Lower leg skin (tissue), 4 donors: ENCODE measurements at regions not wholly inside any gene's neighbourhood (a gene's known extent, or its start where the extent isn't known, plus 50 kb on each side); places are given as distances from the start of the nearest gene placed in this dataset.
"Not testable (repeated sequence)": the region's sequence is repeated elsewhere in the genome, so short reads cannot be mapped to it uniquely, and the experiment has no call there.

Experiments used
- DNase-seq, 2 donors: peaks; one replicate each; pipeline ENCODE4 v3.0.0-alpha.2; 2019; ENCODE audit warnings: low spot score in 2 of 2
- H3K4me3 ChIP-seq: fragments of 200-600 bp; sonication (generic); 2 replicates; pipeline ENCODE4 v1.5.1; 2017; ENCODE audit warnings: mild to moderate bottlenecking, low read depth; ENCODE audit not compliant: poor library complexity, severe bottlenecking
- POLR2A ChIP-seq, 2 donors: fragments of 450-650 bp; IDR thresholded peaks; one replicate each; pipeline ENCODE4 v1.6.1; 2016 to 2017; ENCODE audit warnings: antibody characterized with exemption in 2 of 2, mild to moderate bottlenecking in 1 of 2, moderate library complexity in 1 of 2
- WGBS, 2 donors: methylation state at CpG; one replicate each; pipeline ENCODE4 v1.1.5; 2018; 5-methylcytosine and 5-hydroxymethylcytosine counted together
- intact Hi-C: fragments of 100-400 bp; cut with DNase I; formaldehyde crosslinking; loops from one replicate; pipeline ENCODE4 v1.15.0; 2023; ENCODE audit warnings: low total_unique reads
- TF ChIP-seq, protein P1 (sequence below), 3 donors: fragments of 450-650 bp; IDR thresholded peaks; one replicate each; pipeline ENCODE4 v1.5.1; 2016; ENCODE audit warnings: antibody characterized with exemption in 3 of 3, mild to moderate bottlenecking in 3 of 3, moderate library complexity in 2 of 3

DNA sequence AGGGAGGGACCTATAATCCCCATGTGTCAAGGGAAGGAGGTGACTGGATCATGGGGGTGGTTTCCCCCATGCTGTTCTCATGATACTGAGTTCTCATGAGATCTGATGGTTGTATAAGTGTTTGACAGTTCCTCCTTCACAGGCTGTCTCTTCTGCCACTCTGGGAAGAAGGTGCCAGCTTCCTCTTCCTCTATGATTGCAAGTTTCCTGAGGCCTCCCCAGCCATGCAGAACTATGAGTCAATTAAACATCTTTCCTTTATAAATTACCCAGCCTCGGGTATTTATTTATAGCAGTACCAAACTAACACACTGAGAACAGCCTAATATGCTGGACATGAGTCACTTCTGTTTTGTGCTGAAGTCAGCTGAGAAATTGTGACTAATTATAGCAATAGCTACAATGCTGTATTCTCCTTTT, 656.9 kb upstream of the CPEB2 start:
- DNase-seq, result no peak
- TF ChIP-seq, protein P1, sequence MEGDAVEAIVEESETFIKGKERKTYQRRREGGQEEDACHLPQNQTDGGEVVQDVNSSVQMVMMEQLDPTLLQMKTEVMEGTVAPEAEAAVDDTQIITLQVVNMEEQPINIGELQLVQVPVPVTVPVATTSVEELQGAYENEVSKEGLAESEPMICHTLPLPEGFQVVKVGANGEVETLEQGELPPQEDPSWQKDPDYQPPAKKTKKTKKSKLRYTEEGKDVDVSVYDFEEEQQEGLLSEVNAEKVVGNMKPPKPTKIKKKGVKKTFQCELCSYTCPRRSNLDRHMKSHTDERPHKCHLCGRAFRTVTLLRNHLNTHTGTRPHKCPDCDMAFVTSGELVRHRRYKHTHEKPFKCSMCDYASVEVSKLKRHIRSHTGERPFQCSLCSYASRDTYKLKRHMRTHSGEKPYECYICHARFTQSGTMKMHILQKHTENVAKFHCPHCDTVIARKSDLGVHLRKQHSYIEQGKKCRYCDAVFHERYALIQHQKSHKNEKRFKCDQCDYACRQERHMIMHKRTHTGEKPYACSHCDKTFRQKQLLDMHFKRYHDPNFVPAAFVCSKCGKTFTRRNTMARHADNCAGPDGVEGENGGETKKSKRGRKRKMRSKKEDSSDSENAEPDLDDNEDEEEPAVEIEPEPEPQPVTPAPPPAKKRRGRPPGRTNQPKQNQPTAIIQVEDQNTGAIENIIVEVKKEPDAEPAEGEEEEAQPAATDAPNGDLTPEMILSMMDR (IDR thresholded peaks at IDR 0.05), result no peak
- TF ChIP-seq POLR2A (IDR thresholded peaks at IDR 0.05), result no peak
- WGBS, 2 donors, result 17 to 23% methylated on average over 1 of the region's 1 CpG
- no peak overlapping the region for H3K4me3 ChIP-seq
- intact Hi-C loops, result no loop called here

DNA sequence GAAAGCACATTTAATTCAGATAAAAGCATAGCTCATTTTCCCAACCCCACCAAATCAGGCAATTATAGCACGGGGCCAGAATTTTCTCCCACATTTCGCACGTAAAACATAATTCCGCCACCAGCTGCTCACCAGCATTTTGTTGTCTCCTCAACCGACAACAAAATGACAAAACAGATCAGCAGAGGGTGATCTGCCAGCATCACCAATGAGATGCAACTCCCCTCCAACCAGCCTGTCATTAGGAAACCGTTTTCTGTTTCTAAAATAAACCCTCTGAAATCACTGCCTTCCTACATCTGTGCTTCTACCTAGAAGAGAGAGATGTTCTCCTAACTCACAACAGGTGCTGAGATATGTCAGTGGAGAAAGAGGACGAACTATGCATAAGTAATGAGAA, 654.8 kb upstream of the CPEB2 start:
- TF ChIP-seq POLR2A (IDR thresholded peaks at IDR 0.05), result no peak
- TF ChIP-seq, protein P1 (IDR thresholded peaks at IDR 0.05), result no peak
- no peak for DNase-seq
- H3K4me3 ChIP-seq, result no peak overlapping the region
- WGBS, 2 donors, result 60 to 69% methylated on average over 7 of the region's 7 CpGs
- intact Hi-C loops, result no loop called here

DNA sequence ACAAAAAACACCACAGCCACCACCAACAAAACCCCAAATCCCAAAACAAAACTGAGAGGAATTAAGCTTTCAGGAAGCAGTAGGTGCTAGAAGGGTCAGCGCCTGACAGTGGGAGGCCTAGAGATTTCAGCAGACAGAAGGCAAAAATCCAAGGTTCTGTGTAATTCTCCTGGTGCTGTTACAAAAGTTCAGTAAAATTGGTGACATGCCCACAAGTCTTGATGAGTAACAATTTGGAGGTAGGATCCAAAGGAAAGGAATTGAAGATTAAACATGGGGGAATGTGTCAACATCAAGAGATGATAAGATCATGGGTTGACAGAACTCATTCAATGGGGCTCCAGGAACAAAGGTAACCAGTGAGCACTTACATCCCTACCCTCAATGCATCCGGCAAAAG, 653.8 kb upstream of the CPEB2 start:
- no peak for DNase-seq
- WGBS, 2 donors, result 78 to 87% methylated on average over 2 of the region's 2 CpGs
- H3K4me3 ChIP-seq, result no peak overlapping the region
- intact Hi-C loops, result no loop called here
- TF ChIP-seq POLR2A (IDR thresholded peaks at IDR 0.05), result no peak
- TF ChIP-seq, protein P1 (IDR thresholded peaks at IDR 0.05), result no peak

DNA sequence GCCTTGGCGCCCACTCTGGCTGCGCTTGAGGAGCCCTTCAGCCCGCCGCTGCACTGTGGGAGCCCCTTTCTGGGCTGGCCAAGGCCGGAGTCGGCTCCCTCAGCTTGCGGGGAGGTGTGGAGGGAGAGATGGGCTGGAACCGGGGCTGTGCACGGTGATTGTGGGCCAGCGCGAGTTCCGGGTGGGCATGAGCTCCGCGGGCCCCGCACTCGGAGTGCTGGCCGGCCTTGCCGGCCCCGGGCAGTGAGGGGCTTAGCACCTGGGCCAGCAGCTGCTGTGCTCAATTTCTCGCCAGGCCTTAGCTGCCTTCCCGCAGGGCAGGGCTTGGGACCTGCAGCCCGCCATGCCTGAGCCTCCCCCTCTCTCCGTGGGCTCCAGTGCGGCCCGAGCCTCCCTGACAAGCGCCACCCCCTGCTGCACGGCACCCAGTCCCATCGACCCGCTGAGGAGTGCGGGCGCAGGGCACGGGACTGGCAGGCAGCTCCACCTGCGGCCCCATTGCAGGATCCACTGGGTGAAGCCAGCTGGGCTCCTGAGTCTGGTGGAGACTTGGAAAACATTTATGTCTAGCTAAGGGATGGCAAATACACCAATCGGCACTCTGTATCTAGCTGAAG, 643.6 kb upstream of the CPEB2 start:
- H3K4me3 ChIP-seq, intact Hi-C loops, DNase-seq: not testable (repeated sequence)
- 86 to 92% methylated on average over 19 to 32 of the region's 34 CpGs for WGBS, 2 donors

DNA sequence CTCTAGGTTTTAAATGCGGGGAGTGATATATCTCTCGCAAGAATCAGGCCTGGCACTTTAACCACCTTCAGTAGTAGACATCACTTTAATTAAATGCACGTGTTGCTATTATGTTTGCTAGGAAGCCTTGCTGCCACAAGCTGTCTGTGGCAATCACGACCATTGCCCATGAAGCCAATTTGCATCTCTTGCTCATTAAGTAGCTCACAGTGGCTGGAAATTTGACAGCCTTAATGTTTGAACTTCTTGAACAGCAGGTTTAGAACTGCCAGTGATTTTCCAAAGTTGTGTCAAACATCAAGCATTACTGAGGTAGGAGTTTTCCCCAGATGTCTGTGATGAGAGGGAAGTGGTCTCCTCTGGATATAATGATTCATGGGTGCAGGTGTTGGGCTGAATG, 642.3 kb upstream of the CPEB2 start:
- 28 to 43% methylated on average over 4 of the region's 4 CpGs for WGBS, 2 donors
- intact Hi-C loops, result no loop called here
- no peak for TF ChIP-seq POLR2A (IDR thresholded peaks at IDR 0.05)
- TF ChIP-seq, protein P1 (IDR thresholded peaks at IDR 0.05), result no peak

DNA sequence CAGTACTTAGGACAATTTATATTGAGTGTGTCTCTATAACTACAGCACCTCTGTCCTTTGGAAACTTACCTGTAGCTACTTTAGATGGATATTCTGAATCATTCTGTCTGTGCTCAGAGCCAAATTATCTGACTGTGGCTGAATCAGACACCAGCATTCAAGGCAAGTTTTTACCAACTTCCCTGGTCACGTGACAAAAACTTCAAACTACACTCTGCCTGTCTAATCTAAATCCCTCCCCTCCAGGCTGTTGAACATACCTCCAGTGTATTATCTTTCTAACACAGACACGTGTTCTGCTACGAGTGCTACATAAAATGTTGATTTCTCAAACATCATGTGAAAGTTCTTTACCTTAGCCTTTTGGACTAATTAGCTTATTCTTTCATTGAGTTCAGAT, 641.2 kb upstream of the CPEB2 start:
- TF ChIP-seq POLR2A (IDR thresholded peaks at IDR 0.05), result no peak
- TF ChIP-seq, protein P1 (IDR thresholded peaks at IDR 0.05), result no peak
- no peak for DNase-seq
- WGBS, 2 donors, result 42 to 48% methylated on average over 3 of the region's 3 CpGs
- intact Hi-C loops, result no loop called here
- no peak overlapping the region for H3K4me3 ChIP-seq

More for the DNA sequence above, 642.3 kb upstream of the CPEB2 start:
- DNase-seq, result no peak
- H3K4me3 ChIP-seq, result no peak overlapping the region
